ENCODE measurements at regions not wholly inside any gene's neighbourhood (a gene's known extent, or its start where the extent isn't known, plus 50 kb on each side); places are given as distances from the start of the nearest gene placed in this dataset.

GRCh38 chr7:114822844-114823243 is 99.0 kb upstream of the MDFIC start:
- TF ChIP-seq EZH2 (IDR thresholded peaks at IDR 0.05; ENCODE audit: borderline replicate concordance, low read depth, low read length, severe bottlenecking), result no peak
- no peak for TF ChIP-seq CTCF (IDR thresholded peaks at IDR 0.05; ENCODE audit: borderline replicate concordance, extremely low read depth, low read length, poor library complexity, severe bottlenecking)

Measured in DND-41 (cell line).